Fibroblast of villous mesenchyme (primary cell): ENCODE measurements at regions not wholly inside any gene's neighbourhood (a gene's known extent, or its start where the extent isn't known, plus 50 kb on each side); places are given as distances from the start of the nearest gene placed in this dataset.

ENCODE experiments used
- DNase-seq: peaks from one replicate; pipeline ENCODE4 v3.0.0-alpha.2; 2010; ENCODE audit warnings: low read depth
- H3K4me3 ChIP-seq: 2 replicates; pipeline ENCODE4 v1.5.1; 2011; ENCODE audit warnings: low read depth, mild to moderate bottlenecking, low read length
- TF ChIP-seq, protein P1 (sequence below): IDR thresholded peaks from 2 replicates; pipeline ENCODE4 v1.5.1; 2012; ENCODE audit warnings: low read depth, mild to moderate bottlenecking, low read length; ENCODE audit not compliant: insufficient read depth

DNA sequence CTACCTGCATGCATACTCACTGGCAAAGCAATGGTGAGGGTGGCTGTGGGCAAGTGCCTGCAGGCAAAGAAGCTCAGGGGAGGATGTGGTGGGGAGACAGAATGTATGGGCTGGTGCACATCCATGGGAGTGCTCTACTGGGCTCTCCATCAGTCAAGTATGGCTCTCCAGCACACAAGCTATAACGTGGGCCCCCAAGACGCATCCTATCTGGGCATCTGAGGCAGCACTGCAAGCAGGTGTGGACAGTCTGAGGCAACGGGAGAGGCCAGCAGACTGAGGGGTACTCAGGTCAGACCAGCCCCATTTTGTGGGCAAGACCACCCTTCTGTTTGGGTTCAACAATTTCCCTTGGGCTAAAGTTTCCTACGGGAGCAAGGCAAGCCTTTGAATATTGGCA is 1227.8 kb downstream of the FAM133A start:
- TF ChIP-seq, protein P1, sequence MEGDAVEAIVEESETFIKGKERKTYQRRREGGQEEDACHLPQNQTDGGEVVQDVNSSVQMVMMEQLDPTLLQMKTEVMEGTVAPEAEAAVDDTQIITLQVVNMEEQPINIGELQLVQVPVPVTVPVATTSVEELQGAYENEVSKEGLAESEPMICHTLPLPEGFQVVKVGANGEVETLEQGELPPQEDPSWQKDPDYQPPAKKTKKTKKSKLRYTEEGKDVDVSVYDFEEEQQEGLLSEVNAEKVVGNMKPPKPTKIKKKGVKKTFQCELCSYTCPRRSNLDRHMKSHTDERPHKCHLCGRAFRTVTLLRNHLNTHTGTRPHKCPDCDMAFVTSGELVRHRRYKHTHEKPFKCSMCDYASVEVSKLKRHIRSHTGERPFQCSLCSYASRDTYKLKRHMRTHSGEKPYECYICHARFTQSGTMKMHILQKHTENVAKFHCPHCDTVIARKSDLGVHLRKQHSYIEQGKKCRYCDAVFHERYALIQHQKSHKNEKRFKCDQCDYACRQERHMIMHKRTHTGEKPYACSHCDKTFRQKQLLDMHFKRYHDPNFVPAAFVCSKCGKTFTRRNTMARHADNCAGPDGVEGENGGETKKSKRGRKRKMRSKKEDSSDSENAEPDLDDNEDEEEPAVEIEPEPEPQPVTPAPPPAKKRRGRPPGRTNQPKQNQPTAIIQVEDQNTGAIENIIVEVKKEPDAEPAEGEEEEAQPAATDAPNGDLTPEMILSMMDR = no peak
- DNase-seq = no peak
- no peak overlapping the region for H3K4me3 ChIP-seq

DNA sequence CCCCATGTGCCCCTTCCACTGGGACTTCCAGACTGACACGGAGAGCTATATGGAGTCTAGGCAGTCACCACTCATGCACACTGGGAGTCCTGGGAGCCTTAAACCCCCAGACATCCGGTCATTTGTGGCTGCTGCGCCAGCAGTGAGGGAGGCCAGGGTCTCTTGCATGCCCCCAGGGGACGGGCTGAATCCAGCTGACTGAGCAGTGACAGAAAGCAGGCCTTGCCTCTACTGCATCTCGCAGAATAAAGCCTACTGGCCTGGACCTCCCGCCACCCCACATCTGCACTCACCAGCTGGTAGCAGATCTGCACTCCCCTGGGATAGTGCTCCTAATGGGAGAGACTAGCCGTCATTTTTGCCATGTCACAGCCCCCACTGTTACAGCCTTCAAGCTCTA is 1234.2 kb downstream of the FAM133A start:
- TF ChIP-seq, protein P1 = no peak
- no peak for DNase-seq
- H3K4me3 ChIP-seq = no peak overlapping the region

DNA sequence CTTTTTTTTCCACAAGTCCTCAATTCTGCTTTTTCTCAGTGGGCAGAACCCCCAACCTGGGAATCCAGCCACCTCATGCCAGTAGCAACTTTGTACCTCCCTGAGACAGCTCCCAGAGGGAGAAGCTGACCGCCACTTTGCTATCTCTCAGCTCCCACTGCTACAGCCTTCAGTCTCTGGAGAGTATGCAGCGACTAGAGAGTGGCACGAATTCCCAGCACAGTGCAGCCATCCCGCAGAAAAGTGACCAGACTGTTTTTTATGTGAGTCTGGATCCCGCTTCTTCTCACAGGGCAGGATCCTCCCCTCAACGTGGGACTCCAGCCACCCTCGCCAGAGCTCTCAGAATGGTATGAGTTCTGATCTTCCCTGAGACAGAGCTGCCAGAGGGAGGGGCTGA is 1234.6 kb downstream of the FAM133A start:
- no peak overlapping the region for H3K4me3 ChIP-seq
- TF ChIP-seq, protein P1 = no peak
- DNase-seq = no peak

DNA sequence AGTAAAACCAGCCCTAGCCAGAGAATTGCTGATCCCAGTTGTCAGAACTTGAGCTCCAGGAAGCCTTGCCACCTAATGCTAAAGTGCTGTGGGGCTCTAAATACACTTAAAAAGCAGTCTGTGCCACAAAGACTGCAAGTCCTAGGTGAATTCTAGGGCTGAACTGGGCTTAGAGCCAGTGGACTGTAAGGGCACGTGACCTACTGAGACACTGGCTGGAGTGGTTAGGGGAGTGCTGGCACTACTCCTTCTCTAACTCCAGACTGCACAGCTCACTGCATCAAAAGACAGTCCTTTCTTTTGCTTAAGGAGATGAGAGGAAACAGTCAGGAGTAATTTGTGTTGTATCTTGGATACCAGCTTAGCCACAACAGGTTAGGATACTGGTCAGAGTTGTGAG is 1240.2 kb downstream of the FAM133A start:
- H3K4me3 ChIP-seq = no peak overlapping the region
- no peak for DNase-seq
- TF ChIP-seq, protein P1 = no peak

DNA sequence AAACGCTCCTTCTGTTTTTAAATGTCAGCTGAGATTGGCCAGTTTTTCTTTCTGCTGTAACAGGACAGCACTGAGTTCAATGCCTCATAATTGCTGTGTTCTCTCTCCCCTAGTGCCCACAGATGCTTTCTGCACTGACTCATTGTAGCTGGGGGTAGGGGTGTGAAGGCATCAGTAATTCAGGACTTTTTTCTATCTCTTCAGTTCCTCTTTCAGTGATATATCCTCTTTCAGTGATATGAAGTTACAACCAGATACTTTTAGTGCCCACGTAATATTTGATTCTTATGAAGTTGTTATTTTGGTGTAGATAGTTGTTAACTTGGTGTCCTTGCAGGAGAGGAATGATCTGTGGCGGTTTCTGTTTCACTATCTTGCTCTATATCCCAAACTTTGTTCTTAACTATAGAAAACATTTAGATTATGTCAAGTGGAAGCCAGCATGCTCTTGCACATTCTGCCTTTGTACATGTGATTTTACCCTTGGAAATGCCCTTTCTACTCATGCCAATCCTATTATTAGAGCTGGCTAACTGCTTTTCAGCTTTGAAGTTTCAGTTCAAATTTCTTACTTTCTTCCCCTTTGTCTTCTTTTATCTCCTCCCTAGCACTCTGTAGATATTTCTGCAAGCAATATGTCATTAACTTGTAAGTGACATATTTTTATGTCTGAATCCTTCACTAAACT is 1258.4 kb downstream of the FAM133A start:
- no peak overlapping the region for H3K4me3 ChIP-seq
- TF ChIP-seq, protein P1 = no peak
- no peak for DNase-seq

DNA sequence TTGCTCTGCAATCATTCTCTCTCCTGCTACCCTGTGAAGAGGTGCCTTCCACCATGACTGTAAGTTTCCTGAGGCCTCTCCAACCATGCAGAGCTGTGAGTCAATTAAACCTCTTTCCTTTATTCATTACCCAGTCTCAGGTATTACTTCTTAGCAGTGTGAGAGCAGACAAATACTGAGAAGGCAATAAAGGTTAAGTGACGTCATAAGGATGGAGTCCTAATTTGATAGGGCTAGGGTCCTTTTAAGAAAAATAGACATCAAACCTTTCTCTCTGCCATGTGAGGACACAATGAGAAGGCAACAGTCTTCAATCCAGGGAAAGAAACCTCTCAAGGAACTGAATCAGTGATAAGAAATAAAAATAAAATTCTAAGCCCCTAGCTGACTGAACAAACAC is 1262.7 kb downstream of the FAM133A start:
- TF ChIP-seq, protein P1 = no peak
- DNase-seq = no peak
- H3K4me3 ChIP-seq = no peak overlapping the region

DNA sequence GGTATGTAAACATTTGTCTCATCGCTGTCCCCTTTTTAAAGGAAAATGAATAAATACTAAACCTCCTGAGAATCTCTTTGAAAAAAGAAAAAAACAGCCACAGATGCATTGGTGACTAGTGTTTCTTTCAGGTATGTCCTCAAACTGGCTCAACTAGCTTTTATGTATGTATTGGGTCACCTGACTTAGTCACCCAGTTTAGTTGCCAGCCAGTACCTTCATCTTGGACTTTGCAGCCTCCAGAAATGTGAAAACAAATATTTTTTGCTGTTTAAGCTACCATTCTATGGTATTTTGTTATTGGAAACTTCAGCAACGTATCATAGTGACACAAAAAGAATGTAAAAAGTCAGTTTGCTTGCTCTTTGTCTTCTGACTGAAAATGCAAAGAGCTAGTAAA is 1263.5 kb downstream of the FAM133A start:
- DNase-seq = no peak
- no peak overlapping the region for H3K4me3 ChIP-seq

More for the DNA sequence above, 1263.5 kb downstream of the FAM133A start:
- TF ChIP-seq, protein P1 = no peak
